Cardiac fibroblast (primary cell): ENCODE measurements at regions not wholly inside any gene's neighbourhood (a gene's known extent, or its start where the extent isn't known, plus 50 kb on each side); places are given as distances from the start of the nearest gene placed in this dataset.

Source experiments
- DNase-seq, 2 donors: peaks; one replicate each; pipeline versions ENCODE4 v3.0.0 to v3.0.0-alpha.2; 2010; ENCODE audit warnings: low read depth in 2 of 2
- H3K4me3 ChIP-seq, 2 donors: replicated peaks in 1 of 2; 1 replicate in 1 of 2; 2 replicates in 1 of 2; pipeline ENCODE4 v1.5.1; 2011; ENCODE audit warnings: low read depth in 2 of 2, low read length in 2 of 2, mild to moderate bottlenecking in 2 of 2, moderate library complexity in 1 of 2
- TF ChIP-seq, protein P1 (sequence below): IDR thresholded peaks from one replicate; pipeline ENCODE4 v1.5.1; 2011; ENCODE audit warnings: low read depth, mild to moderate bottlenecking, low read length, inconsistent platforms

DNA sequence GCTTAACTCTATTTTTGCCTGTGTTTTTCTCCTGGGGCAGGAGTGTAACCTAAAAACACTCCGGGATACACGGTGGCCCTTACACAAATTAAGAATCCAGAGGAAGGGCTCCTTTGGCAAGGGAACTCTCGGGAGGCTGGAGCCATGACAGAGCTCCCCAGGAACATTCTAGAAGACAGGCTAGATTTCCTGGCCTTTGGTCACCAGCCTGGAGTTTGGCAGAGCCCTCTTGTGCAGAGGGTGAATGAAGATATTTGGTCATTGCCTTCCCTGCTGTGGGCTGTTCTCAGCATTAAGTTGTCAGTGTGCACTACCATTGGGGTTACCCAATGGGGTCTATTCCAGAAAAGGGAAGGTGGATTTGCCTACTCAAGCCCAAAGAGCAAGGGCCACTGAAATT is 53.8 kb upstream of the LNX1 start:
- DNase-seq: no peak
- no peak overlapping the region for H3K4me3 ChIP-seq
- TF ChIP-seq, protein P1, sequence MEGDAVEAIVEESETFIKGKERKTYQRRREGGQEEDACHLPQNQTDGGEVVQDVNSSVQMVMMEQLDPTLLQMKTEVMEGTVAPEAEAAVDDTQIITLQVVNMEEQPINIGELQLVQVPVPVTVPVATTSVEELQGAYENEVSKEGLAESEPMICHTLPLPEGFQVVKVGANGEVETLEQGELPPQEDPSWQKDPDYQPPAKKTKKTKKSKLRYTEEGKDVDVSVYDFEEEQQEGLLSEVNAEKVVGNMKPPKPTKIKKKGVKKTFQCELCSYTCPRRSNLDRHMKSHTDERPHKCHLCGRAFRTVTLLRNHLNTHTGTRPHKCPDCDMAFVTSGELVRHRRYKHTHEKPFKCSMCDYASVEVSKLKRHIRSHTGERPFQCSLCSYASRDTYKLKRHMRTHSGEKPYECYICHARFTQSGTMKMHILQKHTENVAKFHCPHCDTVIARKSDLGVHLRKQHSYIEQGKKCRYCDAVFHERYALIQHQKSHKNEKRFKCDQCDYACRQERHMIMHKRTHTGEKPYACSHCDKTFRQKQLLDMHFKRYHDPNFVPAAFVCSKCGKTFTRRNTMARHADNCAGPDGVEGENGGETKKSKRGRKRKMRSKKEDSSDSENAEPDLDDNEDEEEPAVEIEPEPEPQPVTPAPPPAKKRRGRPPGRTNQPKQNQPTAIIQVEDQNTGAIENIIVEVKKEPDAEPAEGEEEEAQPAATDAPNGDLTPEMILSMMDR: no peak

DNA sequence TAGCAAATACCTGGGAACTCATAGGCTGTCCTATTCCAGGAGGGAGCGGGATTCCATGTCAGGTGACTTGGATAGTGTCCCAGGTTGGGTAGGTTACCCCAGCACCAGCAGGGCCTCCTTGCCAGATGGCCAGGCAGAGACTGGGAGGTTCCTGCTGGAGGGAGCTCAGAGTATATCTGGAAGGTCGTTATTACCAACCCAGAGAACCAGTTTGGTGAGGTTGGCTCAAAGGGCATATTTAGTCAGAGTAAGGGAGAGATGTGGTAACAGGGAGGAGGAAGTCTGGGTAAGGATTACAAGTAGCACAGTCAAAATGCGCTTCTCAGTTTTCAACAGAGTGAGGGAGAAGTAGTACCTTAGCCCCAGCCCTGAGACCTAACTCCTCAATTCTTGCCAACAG is 53.3 kb upstream of the LNX1 start:
- TF ChIP-seq, protein P1: no peak
- no peak for DNase-seq
- H3K4me3 ChIP-seq: no peak overlapping the region
